RWPE1 (cell line): ENCODE measurements at regions not wholly inside any gene's neighbourhood (a gene's known extent, or its start where the extent isn't known, plus 50 kb on each side); places are given as distances from the start of the nearest gene placed in this dataset.
"Not testable (repeated sequence)": the region's sequence is repeated elsewhere in the genome, so short reads cannot be mapped to it uniquely, and the experiment has no call there.

Source experiments
- CTCF ChIA-PET: fragments of 350-600 bp; sonication (Branson Sonifier 250); formaldehyde crosslinking; extraction: SDS; loops from one replicate; lab custom pipeline; 2021; lab: Yijun Ruan, JAX
- POLR2A ChIA-PET: fragments of 400-600 bp; formaldehyde crosslinking; extraction: SDS; loops from one replicate; lab custom pipeline; 2020; ENCODE audit warnings: antibody characterized with exemption; ENCODE audit not compliant: low non-redundant PET; lab: Yijun Ruan, JAX
- DNase-seq: peaks from one replicate; pipeline ENCODE4 v3.0.0; 2012; ENCODE audit warnings: low spot score
- H3K27ac ChIP-seq: fragments of 450-650 bp; 2 replicates; pipeline ENCODE4 v1.5.1; 2017
- CTCF ChIP-seq: fragments of 450-650 bp; conservative IDR thresholded peaks from 2 replicates; pipeline ENCODE4 v1.5.1; 2017; ENCODE audit warnings: low read depth, mild to moderate bottlenecking

GRCh38 chr5:163730206-163730756 is 224.9 kb downstream of the MAT2B start:
- CTCF ChIA-PET, result interaction anchor here (0.6 kb wide), 1 partner anchor 1643 kb away, joined by 3 read pairs; no protein-coding TSS in a partner anchor
- POLR2A ChIA-PET, result no interaction called here
- no peak for DNase-seq
- TF ChIP-seq CTCF, result no peak
- no peak overlapping the region for H3K27ac ChIP-seq

- ChIA-PET POLR2A (no interaction called here), CTCF (no interaction called here)
- DNase-seq, result no peak
- H3K27ac ChIP-seq, result no peak overlapping the region
- TF ChIP-seq CTCF, result no peak
These were observed 225.8 kb downstream of the MAT2B start for GRCh38 chr5:163731256-163731655.

- TF ChIP-seq CTCF, result no peak
- no peak for DNase-seq
- ChIA-PET POLR2A (no interaction called here), CTCF (interaction anchor here (0.6 to 0.9 kb wide), 2 partner anchors 13 to 66 kb away, joined by 3 read pairs; no protein-coding TSS in a partner anchor)
- no peak overlapping the region for H3K27ac ChIP-seq
These were observed 229.7 kb downstream of the MAT2B start for GRCh38 chr5:163735069-163735468.

- no peak for TF ChIP-seq CTCF
- no peak for DNase-seq
- no peak overlapping the region for H3K27ac ChIP-seq
- ChIA-PET CTCF (no interaction called here), POLR2A (no interaction called here)
These were observed 242.2 kb downstream of the MAT2B start for GRCh38 chr5:163747586-163747985.

GRCh38 chr5:163748934-163749333 is 243.5 kb downstream of the MAT2B start:
- ChIA-PET POLR2A (no interaction called here), CTCF (interaction anchor here (0.6 kb wide), 1 partner anchor 14 kb away, joined by 3 read pairs; no protein-coding TSS in a partner anchor)
- DNase-seq, result no peak
- H3K27ac ChIP-seq, result no peak overlapping the region
- TF ChIP-seq CTCF, result no peak

GRCh38 chr5:163750415-163750814 is 245.0 kb downstream of the MAT2B start:
- POLR2A ChIA-PET, DNase-seq, H3K27ac ChIP-seq: not testable (repeated sequence)
- CTCF ChIA-PET, result interaction anchor here (0.6 kb wide), 2 partner anchors 11 to 91 kb away, joined by 3 read pairs; no protein-coding TSS in a partner anchor

GRCh38 chr5:163755505-163755904 is 250.1 kb downstream of the MAT2B start:
- ChIA-PET POLR2A (no interaction called here), CTCF (no interaction called here)
- TF ChIP-seq CTCF, result no peak
- H3K27ac ChIP-seq, result no peak overlapping the region
- DNase-seq, result no peak
